Stimulated activated CD4-positive, alpha-beta T cell treated with anti-CD3 and anti-CD28 coated beads, TNF-alpha, amount 100 ng/mL, for 48 hours (primary cell): ENCODE measurements at regions not wholly inside any gene's neighbourhood (a gene's known extent, or its start where the extent isn't known, plus 50 kb on each side); places are given as distances from the start of the nearest gene placed in this dataset.
"Not testable (repeated sequence)": the region's sequence is repeated elsewhere in the genome, so short reads cannot be mapped to it uniquely, and the experiment has no call there.

Experiments
- DNase-seq, 3 donors: peaks; one replicate each; pipeline ENCODE4 v3.0.0-alpha.2; 2020; ENCODE audit warnings: low read depth in 3 of 3

- DNase-seq = no peak
Observed at GRCh38 chr3:8136553-8136952, 365.1 kb upstream of the LMCD1 start.

- no peak for DNase-seq
Observed at GRCh38 chr3:8143186-8143585, 358.4 kb upstream of the LMCD1 start.

- no peak for DNase-seq
Observed at GRCh38 chr3:8145661-8146060, 356.0 kb upstream of the LMCD1 start.

GRCh38 chr3:8147711-8148110 is 353.9 kb upstream of the LMCD1 start:
- DNase-seq = no peak

GRCh38 chr3:8152821-8153418 is 348.7 kb upstream of the LMCD1 start:
- DNase-seq = no peak

- no peak for DNase-seq
Observed at GRCh38 chr3:8153800-8154199, 347.8 kb upstream of the LMCD1 start.

GRCh38 chr3:8154617-8155016 is 347.0 kb upstream of the LMCD1 start:
- no peak for DNase-seq

GRCh38 chr3:8156138-8156537 is 345.5 kb upstream of the LMCD1 start:
- no peak for DNase-seq

- DNase-seq = no peak
Observed at GRCh38 chr3:8156831-8157230, 344.8 kb upstream of the LMCD1 start.

GRCh38 chr3:8157640-8158039 is 344.0 kb upstream of the LMCD1 start:
- DNase-seq = no peak

GRCh38 chr3:8164145-8164544 is 337.5 kb upstream of the LMCD1 start:
- DNase-seq = no peak

- DNase-seq = no peak
Observed at GRCh38 chr3:8166014-8166413, 335.6 kb upstream of the LMCD1 start.

- no peak for DNase-seq
Observed at GRCh38 chr3:8170971-8171508, 330.6 kb upstream of the LMCD1 start.

- DNase-seq = no peak
Observed at GRCh38 chr3:8173892-8174291, 327.7 kb upstream of the LMCD1 start.

GRCh38 chr3:8176759-8177483 is 324.7 kb upstream of the LMCD1 start:
- not testable (repeated sequence) for DNase-seq

- not testable (repeated sequence) for DNase-seq
Observed at GRCh38 chr3:8178516-8178915, 323.1 kb upstream of the LMCD1 start.

GRCh38 chr3:8182904-8183303 is 318.7 kb upstream of the LMCD1 start:
- DNase-seq = no peak

- no peak for DNase-seq
Observed at GRCh38 chr3:8183627-8184026, 318.0 kb upstream of the LMCD1 start.

- DNase-seq = no peak
Observed at GRCh38 chr3:8186213-8186612, 315.4 kb upstream of the LMCD1 start.

- DNase-seq = no peak
Observed at GRCh38 chr3:8187996-8188395, 313.6 kb upstream of the LMCD1 start.

GRCh38 chr3:8189051-8189450 is 312.6 kb upstream of the LMCD1 start:
- no peak for DNase-seq

GRCh38 chr3:8191406-8191805 is 310.2 kb upstream of the LMCD1 start:
- no peak for DNase-seq

- DNase-seq = no peak
Observed at GRCh38 chr3:8197384-8197783, 304.2 kb upstream of the LMCD1 start.
